ENCODE measurements at regions not wholly inside any gene's neighbourhood (a gene's known extent, or its start where the extent isn't known, plus 50 kb on each side); places are given as distances from the start of the nearest gene placed in this dataset.

GRCh38 chr3:193903512-193903817 lies 232.5 kb upstream of the HES1 start:
- no peak for DNase-seq (ENCODE audit: low spot score)
- H3K27me3 ChIP-seq = no peaks in the 10 kb centered on the region
- H3K9me2 ChIP-seq (replicated peaks; ENCODE audit: insufficient read depth) = no peaks in the 10 kb centered on the region
- H3K4me1 ChIP-seq (ENCODE audit: insufficient read depth) = peaks cover 10% of the 10 kb centered on the region
- no peaks in the 10 kb centered on the region for H3K36me3 ChIP-seq (replicated peaks; ENCODE audit: insufficient read depth, low read depth)
- H3K9me3 ChIP-seq (ENCODE audit: low read depth) = no peaks in the 10 kb centered on the region
- H4K20me1 ChIP-seq (ENCODE audit: insufficient read depth, poor library complexity, severe bottlenecking) = no peaks in the 10 kb centered on the region
- TF ChIP-seq CTCF (IDR thresholded peaks at IDR 0.05; ENCODE audit: poor library complexity) (no peak), EZH2phosphoT487 (IDR thresholded peaks at IDR 0.05; ENCODE audit: low read depth, severe bottlenecking, unreplicated experiment) (no peak), EZH2 (IDR thresholded peaks at IDR 0.05; ENCODE audit: borderline replicate concordance) (no peak)
- no peaks in the 10 kb centered on the region for H3K79me2 ChIP-seq
- H2AFZ ChIP-seq = no peak overlapping the region
- 93% methylated on average over 8 of the region's 8 CpGs for WGBS (ENCODE audit: low lambda C conversion rate, missing lambda C conversion rate)
- H3K4me2 ChIP-seq = no peak overlapping the region
- no peak overlapping the region for H3K27ac ChIP-seq
- H3K4me3 ChIP-seq = no peak overlapping the region

- no peaks in the 10 kb centered on the region for H3K36me3 ChIP-seq (replicated peaks; ENCODE audit: insufficient read depth, low read depth)
- no peaks in the 10 kb centered on the region for H4K20me1 ChIP-seq (ENCODE audit: insufficient read depth, poor library complexity, severe bottlenecking)
- no peak overlapping the region for H3K4me3 ChIP-seq
- H3K4me1 ChIP-seq (ENCODE audit: insufficient read depth) = peaks cover 11% of the 10 kb centered on the region
- no peak overlapping the region for H2AFZ ChIP-seq
- H3K79me2 ChIP-seq = no peaks in the 10 kb centered on the region
- H3K4me2 ChIP-seq = no peak overlapping the region
- H3K9me2 ChIP-seq (replicated peaks; ENCODE audit: insufficient read depth) = no peaks in the 10 kb centered on the region
- H3K27me3 ChIP-seq = no peaks in the 10 kb centered on the region
- TF ChIP-seq EZH2phosphoT487 (IDR thresholded peaks at IDR 0.05; ENCODE audit: low read depth, severe bottlenecking, unreplicated experiment) (no peak), CTCF (IDR thresholded peaks at IDR 0.05; ENCODE audit: poor library complexity) (no peak), EZH2 (IDR thresholded peaks at IDR 0.05; ENCODE audit: borderline replicate concordance) (no peak)
- DNase-seq (ENCODE audit: low spot score) = no peak
- no peak overlapping the region for H3K27ac ChIP-seq
- 87% methylated on average over 4 of the region's 4 CpGs for WGBS (ENCODE audit: low lambda C conversion rate, missing lambda C conversion rate)
- no peaks in the 10 kb centered on the region for H3K9me3 ChIP-seq (ENCODE audit: low read depth)
Observed at GRCh38 chr3:193903966-193904365, 232.0 kb upstream of the HES1 start.

- H3K9me2 ChIP-seq (replicated peaks; ENCODE audit: insufficient read depth) = no peaks in the 10 kb centered on the region
- H3K4me1 ChIP-seq (ENCODE audit: insufficient read depth) = peaks cover 27% of the 10 kb centered on the region
- H2AFZ ChIP-seq = no peak overlapping the region
- 63% methylated on average over 14 of the region's 14 CpGs for WGBS (ENCODE audit: low lambda C conversion rate, missing lambda C conversion rate)
- no peaks in the 10 kb centered on the region for H3K9me3 ChIP-seq (ENCODE audit: low read depth)
- peak overlapping the region; percentile 13 for H3K4me2 ChIP-seq
- H3K27ac ChIP-seq = peak overlapping the region; percentile 24
- no peaks in the 10 kb centered on the region for H3K36me3 ChIP-seq (replicated peaks; ENCODE audit: insufficient read depth, low read depth)
- DNase-seq (ENCODE audit: low spot score) = no peak
- H3K79me2 ChIP-seq = no peaks in the 10 kb centered on the region
- no peak overlapping the region for H3K4me3 ChIP-seq
- TF ChIP-seq EZH2phosphoT487 (IDR thresholded peaks at IDR 0.05; ENCODE audit: low read depth, severe bottlenecking, unreplicated experiment) (no peak), CTCF (IDR thresholded peaks at IDR 0.05; ENCODE audit: poor library complexity) (no peak), EZH2 (IDR thresholded peaks at IDR 0.05; ENCODE audit: borderline replicate concordance) (no peak)
- no peaks in the 10 kb centered on the region for H3K27me3 ChIP-seq
- H4K20me1 ChIP-seq (ENCODE audit: insufficient read depth, poor library complexity, severe bottlenecking) = no peaks in the 10 kb centered on the region
Observed at GRCh38 chr3:193905541-193906396, 230.2 kb upstream of the HES1 start.

Measured in hepatocyte (in vitro differentiated cells).